Effector memory CD4-positive, alpha-beta T cell (primary cell): ENCODE measurements at regions not wholly inside any gene's neighbourhood (a gene's known extent, or its start where the extent isn't known, plus 50 kb on each side); places are given as distances from the start of the nearest gene placed in this dataset.
"Not testable (repeated sequence)": the region's sequence is repeated elsewhere in the genome, so short reads cannot be mapped to it uniquely, and the experiment has no call there.

Experiments
- DNase-seq, 3 donors: peaks; one replicate each; pipeline ENCODE4 v3.0.0-alpha.2; 2020
- H3K27ac ChIP-seq: 2 replicates; pipeline ENCODE4 v1.7.0; 2013; ENCODE audit warnings: mild to moderate bottlenecking, low read length, moderate library complexity; ENCODE audit not compliant: insufficient read depth, poor library complexity, severe bottlenecking
- H3K27me3 ChIP-seq: replicated peaks from 2 replicates; pipeline ENCODE4 v1.7.0; 2013; ENCODE audit warnings: mild to moderate bottlenecking, low read length; ENCODE audit not compliant: insufficient read depth, control insufficient read depth, poor library complexity, severe bottlenecking
- H3K36me3 ChIP-seq: 2 replicates; pipeline ENCODE4 v1.7.0; 2013; ENCODE audit warnings: mild to moderate bottlenecking, low read length, moderate library complexity; ENCODE audit not compliant: control insufficient read depth, insufficient read depth
- H3K4me1 ChIP-seq: 2 replicates; pipeline ENCODE4 v1.7.0; 2013; ENCODE audit warnings: low read length, mild to moderate bottlenecking; ENCODE audit not compliant: control insufficient read depth, insufficient read depth, poor library complexity, severe bottlenecking
- H3K4me3 ChIP-seq: 2 replicates; pipeline ENCODE4 v1.7.0; 2013; ENCODE audit warnings: low read length, low read depth, mild to moderate bottlenecking; ENCODE audit not compliant: insufficient read depth, poor library complexity, severe bottlenecking
- H3K9me3 ChIP-seq: 2 replicates; pipeline ENCODE4 v1.7.0; 2013; ENCODE audit warnings: mild to moderate bottlenecking, low read length, moderate library complexity; ENCODE audit not compliant: control insufficient read depth

GRCh38 chr2:239647052-239647819 lies 246.4 kb upstream of the HDAC4 start:
- Histone ChIP-seq H3K4me1 (no peaks in the 10 kb centered on the region), H3K4me3 (no peak overlapping the region), H3K27ac (no peak overlapping the region), H3K9me3 (no peaks in the 10 kb centered on the region), H3K27me3 (no peaks in the 10 kb centered on the region), H3K36me3 (no peaks in the 10 kb centered on the region)
- no peak for DNase-seq

- no peak overlapping the region for H3K27ac ChIP-seq
Measured at GRCh38 chr2:239646184-239646583, 245.4 kb upstream of the HDAC4 start.

GRCh38 chr2:239644594-239644993 lies 243.8 kb upstream of the HDAC4 start:
- H3K36me3 ChIP-seq, DNase-seq, H3K4me1 ChIP-seq, H3K27ac ChIP-seq, H3K9me3 ChIP-seq, H3K27me3 ChIP-seq, H3K4me3 ChIP-seq: not testable (repeated sequence)

More at GRCh38 chr2:239646184-239646583, 245.4 kb upstream of the HDAC4 start:
- Histone ChIP-seq H3K4me3 (no peak overlapping the region), H3K4me1 (no peaks in the 10 kb centered on the region), H3K27me3 (no peaks in the 10 kb centered on the region), H3K9me3 (no peaks in the 10 kb centered on the region), H3K36me3 (no peaks in the 10 kb centered on the region)
- DNase-seq, result no peak

GRCh38 chr2:239644011-239644410 lies 243.2 kb upstream of the HDAC4 start:
- no peaks in the 10 kb centered on the region for H3K4me1 ChIP-seq
- DNase-seq, result no peak

GRCh38 chr2:239642406-239643004 lies 241.7 kb upstream of the HDAC4 start:
- Histone ChIP-seq H3K36me3 (no peaks in the 10 kb centered on the region), H3K9me3 (no peaks in the 10 kb centered on the region), H3K27me3 (no peaks in the 10 kb centered on the region), H3K4me3 (no peak overlapping the region), H3K4me1 (no peaks in the 10 kb centered on the region), H3K27ac (no peak overlapping the region)
- DNase-seq, result no peak

More at GRCh38 chr2:239644011-239644410, 243.2 kb upstream of the HDAC4 start:
- H3K27me3 ChIP-seq, result no peaks in the 10 kb centered on the region
- no peaks in the 10 kb centered on the region for H3K9me3 ChIP-seq
- no peak overlapping the region for H3K4me3 ChIP-seq
- H3K27ac ChIP-seq, result no peak overlapping the region
- H3K36me3 ChIP-seq, result no peaks in the 10 kb centered on the region

GRCh38 chr2:239641904-239642303 lies 241.1 kb upstream of the HDAC4 start:
- H3K4me1 ChIP-seq, result not testable (repeated sequence)

GRCh38 chr2:239640676-239641578 lies 240.1 kb upstream of the HDAC4 start:
- Histone ChIP-seq H3K9me3 (no peaks in the 10 kb centered on the region), H3K4me3 (no peak overlapping the region), H3K36me3 (no peaks in the 10 kb centered on the region), H3K27me3 (no peaks in the 10 kb centered on the region), H3K4me1 (no peaks in the 10 kb centered on the region), H3K27ac (no peak overlapping the region)
- DNase-seq, result no peak

More at GRCh38 chr2:239641904-239642303, 241.1 kb upstream of the HDAC4 start:
- not testable (repeated sequence) for H3K4me3 ChIP-seq, H3K36me3 ChIP-seq, H3K27me3 ChIP-seq, DNase-seq, H3K27ac ChIP-seq, H3K9me3 ChIP-seq

GRCh38 chr2:239640210-239640609 lies 239.4 kb upstream of the HDAC4 start:
- Histone ChIP-seq H3K9me3 (no peaks in the 10 kb centered on the region), H3K4me1 (no peaks in the 10 kb centered on the region), H3K4me3 (no peak overlapping the region), H3K27ac (no peak overlapping the region), H3K36me3 (no peaks in the 10 kb centered on the region), H3K27me3 (no peaks in the 10 kb centered on the region)
- no peak for DNase-seq

GRCh38 chr2:239639421-239640185 lies 238.8 kb upstream of the HDAC4 start:
- H3K4me3 ChIP-seq, result no peak overlapping the region
- H3K4me1 ChIP-seq, result no peaks in the 10 kb centered on the region
- no peak overlapping the region for H3K27ac ChIP-seq
- no peaks in the 10 kb centered on the region for H3K9me3 ChIP-seq
- no peak for DNase-seq
- no peaks in the 10 kb centered on the region for H3K36me3 ChIP-seq
- no peaks in the 10 kb centered on the region for H3K27me3 ChIP-seq
